Endothelial cell of umbilical vein (primary cell): ENCODE measurements at regions not wholly inside any gene's neighbourhood (a gene's known extent, or its start where the extent isn't known, plus 50 kb on each side); places are given as distances from the start of the nearest gene placed in this dataset.

ENCODE experiments used
- BruUV-seq: library from RNA; stranded (reverse); fragments of 400-500 nt; replicated peaks from 2 replicates; lab custom pipeline; 2021; lab: Mats Ljungman, UMichigan
- CTCF ChIA-PET: fragments of 300-600, 350-600 bp; sonication (Branson Sonifier 250); formaldehyde crosslinking; loops from one replicate; lab custom pipeline; 2021; ENCODE audit warnings: antibody characterized with exemption, inconsistent platforms; lab: Charles Lee
- POLR2A ChIA-PET: fragments of 300-600, 350-600 bp; sonication (Branson Sonifier 250); formaldehyde crosslinking; loops from one replicate; lab custom pipeline; 2021; ENCODE audit warnings: antibody characterized with exemption, inconsistent platforms; lab: Charles Lee
- DNase-seq: peaks from one replicate; pipeline ENCODE4 v3.0.0-alpha.2; 2011; ENCODE audit warnings: low read depth, low spot score
- FAIRE-seq: peaks from 2 replicates; lab custom pipeline; 2011; peaks lifted over from hg19 to GRCh38; lab: Jason Lieb, UNC
- H2AFZ ChIP-seq: 2 replicates; pipeline ENCODE4 v1.6.0; 2012; ENCODE audit warnings: low read depth, low read length, control low read depth, inconsistent platforms
- H3K27ac ChIP-seq: 2 replicates; pipeline ENCODE4 v1.5.1; 2011; ENCODE audit warnings: low read depth, mild to moderate bottlenecking, control low read depth, low read length, moderate library complexity; ENCODE audit not compliant: insufficient read depth
- H3K27me3 ChIP-seq, 2 experiments: 2 replicates each; pipeline versions ENCODE4 v1.6.0 to v1.6.1; 2011; ENCODE audit warnings: low read length in 2 of 2, mixed read lengths in 1 of 2; ENCODE audit not compliant: control insufficient read depth in 2 of 2, insufficient read depth in 2 of 2
- H3K36me3 ChIP-seq, 2 experiments: 2 replicates in 1 of 2; 3 replicates in 1 of 2; pipeline ENCODE4 v1.5.1; 2011; ENCODE audit warnings: low read length in 2 of 2, mild to moderate bottlenecking in 1 of 2, moderate library complexity in 1 of 2; ENCODE audit not compliant: control insufficient read depth in 2 of 2, insufficient read depth in 2 of 2; ENCODE audit errors: extremely low read depth in 1 of 2
- H3K4me1 ChIP-seq: 3 replicates; pipeline ENCODE4 v1.5.1; 2011; ENCODE audit warnings: mild to moderate bottlenecking, low read length; ENCODE audit not compliant: control insufficient read depth, insufficient read depth; ENCODE audit errors: extremely low read depth
- H3K4me2 ChIP-seq: 2 replicates; pipeline ENCODE4 v1.6.1; 2011; ENCODE audit warnings: low read length, control low read depth, mixed read lengths; ENCODE audit not compliant: insufficient read depth
- H3K4me3 ChIP-seq, 3 experiments: fragments of 200-600 bp in 1 of 3; sonication (generic), shearing (Covaris generic) in 1 of 3; replicated peaks in 1 of 3; 2 replicates each; pipeline ENCODE4 v1.5.1; 2011 to 2016; ENCODE audit warnings: control low read depth in 3 of 3, low read length in 3 of 3, mild to moderate bottlenecking in 2 of 3, inconsistent platforms in 1 of 3, low read depth in 1 of 3, moderate library complexity in 1 of 3; ENCODE audit not compliant: insufficient read depth in 1 of 3
- H3K79me2 ChIP-seq: 2 replicates; pipeline ENCODE4 v1.6.0; 2012; ENCODE audit warnings: low read length, inconsistent platforms; ENCODE audit not compliant: control insufficient read depth, insufficient read depth
- H3K9ac ChIP-seq: replicated peaks from 2 replicates; pipeline ENCODE3; 2011; ENCODE audit warnings: low read length, control low read depth; ENCODE audit not compliant: insufficient read depth; ENCODE audit errors: extremely low read depth
- H3K9me1 ChIP-seq: replicated peaks from 3 replicates; pipeline ENCODE4 v1.6.0; 2011; ENCODE audit warnings: mild to moderate bottlenecking, low read length; ENCODE audit not compliant: control insufficient read depth, insufficient read depth; ENCODE audit errors: extremely low read depth
- H3K9me3 ChIP-seq: replicated peaks from 2 replicates; pipeline ENCODE4 v1.5.1; 2012; ENCODE audit warnings: low read length, inconsistent platforms; ENCODE audit not compliant: control insufficient read depth, insufficient read depth
- H4K20me1 ChIP-seq: replicated peaks from 2 replicates; pipeline ENCODE3; 2011; ENCODE audit warnings: mild to moderate bottlenecking, low read length; ENCODE audit not compliant: control insufficient read depth, insufficient read depth; ENCODE audit errors: extremely low read depth
- EZH2 ChIP-seq: IDR thresholded peaks from 2 replicates; pipeline ENCODE4 v1.6.1; 2012; ENCODE audit warnings: borderline replicate concordance, low read depth, mild to moderate bottlenecking, moderate library complexity, low read length, inconsistent platforms; ENCODE audit not compliant: severe bottlenecking
- FOS ChIP-seq: IDR thresholded peaks from 2 replicates; pipeline ENCODE4 v1.6.1; 2011; ENCODE audit warnings: mild to moderate bottlenecking, low read length, moderate library complexity, borderline replicate concordance; ENCODE audit not compliant: insufficient read depth
- GATA2 ChIP-seq: IDR thresholded peaks from 2 replicates; pipeline ENCODE4 v1.7.0; 2011; ENCODE audit warnings: low read depth, mild to moderate bottlenecking, moderate library complexity, mixed read lengths, low read length; ENCODE audit not compliant: insufficient read length, insufficient read depth
- JUN ChIP-seq: IDR thresholded peaks from 2 replicates; pipeline ENCODE4 v1.6.1; 2011; ENCODE audit warnings: borderline replicate concordance, low read depth; ENCODE audit not compliant: insufficient read length, insufficient read depth
- MYC ChIP-seq: IDR thresholded peaks from one replicate; pipeline ENCODE4 v1.6.1; 2011; ENCODE audit warnings: mild to moderate bottlenecking, low read depth, low read length
- POLR2AphosphoS5 ChIP-seq: IDR thresholded peaks from 2 replicates; pipeline ENCODE4 v1.6.1; 2012; ENCODE audit warnings: low read depth, mild to moderate bottlenecking, control low read depth, low read length, moderate library complexity; ENCODE audit not compliant: insufficient read depth
- dilution Hi-C: fragments of 300-500 bp; cut with MboI; formaldehyde crosslinking; loops from one replicate; pipeline ENCODE4 v1.15.0; 2019; ENCODE audit warnings: low sequenced_read_pairs; ENCODE audit not compliant: extremely low pct_ligation_motif_present
- intact Hi-C: fragments of 100-400 bp; cut with micrococcal nuclease; formaldehyde crosslinking; loops from one replicate; pipeline ENCODE4 v1.10.0; 2022
- TF ChIP-seq, protein P1 (sequence below): IDR thresholded peaks from 2 replicates; pipeline ENCODE4 v1.6.1; 2011; ENCODE audit not compliant: insufficient read depth, insufficient read length
- TF ChIP-seq, protein P2 (sequence below), 2 donors: IDR thresholded peaks; 1 replicate in 1 of 2; 2 replicates in 1 of 2; pipeline ENCODE4 v1.5.1; 2011; ENCODE audit warnings: low read length in 2 of 2, mild to moderate bottlenecking in 2 of 2, moderate library complexity in 2 of 2, control low read depth in 1 of 2, inconsistent platforms in 1 of 2, low read depth in 1 of 2; ENCODE audit not compliant: insufficient read depth in 1 of 2; ENCODE audit errors: extremely low read depth in 1 of 2

DNA sequence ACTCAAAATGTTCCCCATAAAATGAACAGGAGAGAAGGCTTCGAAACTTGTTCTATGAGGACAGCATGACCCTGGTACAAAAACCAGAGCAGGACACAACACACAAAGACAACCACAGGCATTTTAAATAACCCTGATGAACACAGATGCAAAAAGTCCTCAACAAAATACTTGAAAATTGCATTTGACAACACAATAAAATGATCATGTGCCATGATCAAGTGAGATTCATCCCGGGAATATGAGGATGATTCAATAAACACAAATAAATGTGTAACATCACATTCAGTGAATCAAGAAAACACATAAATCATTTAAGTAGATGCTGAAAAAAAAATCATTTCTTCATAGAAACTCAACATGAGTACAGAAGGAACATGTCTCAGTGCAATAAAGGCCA is 208.4 kb upstream of the WSB1 start:
- BruUV-seq, result no TSS peak
- Histone ChIP-seq H3K36me3 (no peaks in the 10 kb centered on the region), H3K4me3 (no peak overlapping the region), H3K27me3 (no peaks in the 10 kb centered on the region), H3K27ac (no peak overlapping the region), H3K9me3 (peaks cover 1% of the 10 kb centered on the region), H2AFZ (no peak overlapping the region), H3K9me1 (no peaks in the 10 kb centered on the region), H3K4me1 (no peaks in the 10 kb centered on the region), H3K9ac (no peak overlapping the region), H4K20me1 (no peaks in the 10 kb centered on the region), H3K79me2 (no peaks in the 10 kb centered on the region), H3K4me2 (no peak overlapping the region)
- FAIRE-seq (no peak), DNase-seq (no peak)
- ChIA-PET POLR2A (no interaction called here), CTCF (no interaction called here)
- TF ChIP-seq JUN (no peak), GATA2 (no peak), FOS (no peak), POLR2AphosphoS5 (no peak), MYC (no peak), EZH2 (no peak)
- TF ChIP-seq, protein P1, sequence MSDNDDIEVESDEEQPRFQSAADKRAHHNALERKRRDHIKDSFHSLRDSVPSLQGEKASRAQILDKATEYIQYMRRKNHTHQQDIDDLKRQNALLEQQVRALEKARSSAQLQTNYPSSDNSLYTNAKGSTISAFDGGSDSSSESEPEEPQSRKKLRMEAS, result no peak
- dilution Hi-C loops, result no loop called here
- intact Hi-C loops, result no loop called here

DNA sequence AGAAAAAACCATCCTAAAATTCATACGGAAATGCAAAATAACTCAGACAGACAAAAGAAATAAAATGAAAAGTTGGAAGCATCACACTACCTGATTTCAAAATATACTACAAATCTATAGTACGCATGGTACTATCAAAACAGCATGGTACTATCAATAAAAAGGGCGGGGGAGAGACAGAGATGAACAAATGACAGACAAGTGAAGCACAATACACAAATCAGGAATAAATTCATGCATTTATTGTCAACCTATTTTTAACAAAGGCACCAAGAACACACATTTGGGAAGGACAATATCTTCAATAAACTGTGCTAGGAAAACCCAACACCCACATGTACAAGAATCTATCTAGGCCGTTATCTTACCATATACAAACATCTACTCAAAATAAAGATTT is 207.4 kb upstream of the WSB1 start:
- DNase-seq (no peak), FAIRE-seq (no peak)
- H3K27me3 ChIP-seq, result no peaks in the 10 kb centered on the region
- H3K4me1 ChIP-seq, result no peaks in the 10 kb centered on the region
- ChIA-PET CTCF (no interaction called here), POLR2A (no interaction called here)
- intact Hi-C loops (no loop called here), dilution Hi-C loops (no loop called here)
- H3K4me2 ChIP-seq, result no peak overlapping the region
- peaks cover 1% of the 10 kb centered on the region for H3K9me3 ChIP-seq
- H3K36me3 ChIP-seq, result no peaks in the 10 kb centered on the region
- H2AFZ ChIP-seq, result no peak overlapping the region
- H4K20me1 ChIP-seq, result no peaks in the 10 kb centered on the region
- no peak overlapping the region for H3K9ac ChIP-seq
- no peaks in the 10 kb centered on the region for H3K9me1 ChIP-seq
- TF ChIP-seq, protein P1, result no peak
- TF ChIP-seq, protein P2, sequence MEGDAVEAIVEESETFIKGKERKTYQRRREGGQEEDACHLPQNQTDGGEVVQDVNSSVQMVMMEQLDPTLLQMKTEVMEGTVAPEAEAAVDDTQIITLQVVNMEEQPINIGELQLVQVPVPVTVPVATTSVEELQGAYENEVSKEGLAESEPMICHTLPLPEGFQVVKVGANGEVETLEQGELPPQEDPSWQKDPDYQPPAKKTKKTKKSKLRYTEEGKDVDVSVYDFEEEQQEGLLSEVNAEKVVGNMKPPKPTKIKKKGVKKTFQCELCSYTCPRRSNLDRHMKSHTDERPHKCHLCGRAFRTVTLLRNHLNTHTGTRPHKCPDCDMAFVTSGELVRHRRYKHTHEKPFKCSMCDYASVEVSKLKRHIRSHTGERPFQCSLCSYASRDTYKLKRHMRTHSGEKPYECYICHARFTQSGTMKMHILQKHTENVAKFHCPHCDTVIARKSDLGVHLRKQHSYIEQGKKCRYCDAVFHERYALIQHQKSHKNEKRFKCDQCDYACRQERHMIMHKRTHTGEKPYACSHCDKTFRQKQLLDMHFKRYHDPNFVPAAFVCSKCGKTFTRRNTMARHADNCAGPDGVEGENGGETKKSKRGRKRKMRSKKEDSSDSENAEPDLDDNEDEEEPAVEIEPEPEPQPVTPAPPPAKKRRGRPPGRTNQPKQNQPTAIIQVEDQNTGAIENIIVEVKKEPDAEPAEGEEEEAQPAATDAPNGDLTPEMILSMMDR (IDR thresholded peaks at IDR 0.05; ENCODE audit: extremely low read depth in 1 of 2, insufficient read depth in 1 of 2, low read depth in 1 of 2, low read length in 2 of 2), result no peak
- TF ChIP-seq FOS (no peak), EZH2 (no peak), GATA2 (no peak), MYC (no peak)
- BruUV-seq, result no TSS peak
- H3K4me3 ChIP-seq, result no peak overlapping the region
- H3K27ac ChIP-seq, result no peak overlapping the region
- no peaks in the 10 kb centered on the region for H3K79me2 ChIP-seq
